Keratinocyte (primary cell): ENCODE measurements at regions not wholly inside any gene's neighbourhood (a gene's known extent, or its start where the extent isn't known, plus 50 kb on each side); places are given as distances from the start of the nearest gene placed in this dataset.

Experiments
- DNase-seq: peaks from one replicate; pipeline ENCODE4 v3.0.0-alpha.2; 2011; ENCODE audit warnings: low read depth, missing footprints, low spot score
- FAIRE-seq: peaks from 2 replicates; lab custom pipeline; 2011; peaks lifted over from hg19 to GRCh38; lab: Jason Lieb, UNC
- H2AFZ ChIP-seq: 2 replicates; pipeline ENCODE4 v1.6.0; 2012; ENCODE audit warnings: low read length, control low read depth, inconsistent platforms; ENCODE audit not compliant: control insufficient read depth
- H3K27ac ChIP-seq: 2 replicates; pipeline ENCODE4 v1.5.1; 2011; ENCODE audit warnings: low read length; ENCODE audit not compliant: control insufficient read depth, insufficient read depth
- H3K27me3 ChIP-seq: 3 replicates; pipeline ENCODE4 v1.6.0; 2011; ENCODE audit warnings: low read length; ENCODE audit not compliant: control insufficient read depth, insufficient read depth; ENCODE audit errors: extremely low read depth
- H3K36me3 ChIP-seq, 2 experiments: 2 replicates in 1 of 2; 3 replicates in 1 of 2; pipeline ENCODE4 v1.5.1; 2011; ENCODE audit warnings: low read length in 2 of 2, mild to moderate bottlenecking in 1 of 2; ENCODE audit not compliant: control insufficient read depth in 2 of 2, insufficient read depth in 2 of 2; ENCODE audit errors: extremely low read depth in 1 of 2
- H3K4me1 ChIP-seq: 3 replicates; pipeline ENCODE4 v1.5.1; 2011; ENCODE audit warnings: low read length; ENCODE audit not compliant: control insufficient read depth, insufficient read depth; ENCODE audit errors: extremely low read depth
- H3K4me2 ChIP-seq: 3 replicates; pipeline ENCODE4 v1.6.0; 2011; ENCODE audit warnings: low read depth, low read length; ENCODE audit not compliant: control insufficient read depth, insufficient read depth; ENCODE audit errors: extremely low read depth
- H3K4me3 ChIP-seq, 3 experiments: fragments of 200-600 bp in 1 of 3; sonication (generic) in 1 of 3; 2 replicates in 2 of 3; 3 replicates in 1 of 3; pipeline ENCODE4 v1.5.1; 2011 to 2016; ENCODE audit warnings: low read length in 3 of 3, mild to moderate bottlenecking in 3 of 3, control low read depth in 2 of 3, inconsistent platforms in 1 of 3, low read depth in 1 of 3, mixed read lengths in 1 of 3, mixed run types in 1 of 3, moderate library complexity in 1 of 3; ENCODE audit not compliant: control insufficient read depth in 2 of 3, insufficient read depth in 2 of 3; ENCODE audit errors: extremely low read depth in 1 of 3
- H3K79me2 ChIP-seq: 2 replicates; pipeline ENCODE4 v1.6.0; 2012; ENCODE audit warnings: low read length; ENCODE audit not compliant: control insufficient read depth, insufficient read depth
- H3K9ac ChIP-seq: 3 replicates; pipeline ENCODE4 v1.6.0; 2011; ENCODE audit warnings: low read length; ENCODE audit not compliant: control insufficient read depth, insufficient read depth; ENCODE audit errors: extremely low read depth
- H3K9me1 ChIP-seq: 3 replicates; pipeline ENCODE4 v1.6.0; 2011; ENCODE audit warnings: low read length; ENCODE audit not compliant: control insufficient read depth, insufficient read depth; ENCODE audit errors: extremely low read depth
- H3K9me3 ChIP-seq: 2 replicates; pipeline ENCODE4 v1.5.1; 2012; ENCODE audit warnings: low read depth, low read length; ENCODE audit not compliant: control insufficient read depth
- H4K20me1 ChIP-seq: 3 replicates; pipeline ENCODE4 v1.6.0; 2011; ENCODE audit warnings: low read length; ENCODE audit not compliant: control insufficient read depth, insufficient read depth; ENCODE audit errors: extremely low read depth
- EZH2 ChIP-seq: IDR thresholded peaks from one replicate; pipeline ENCODE4 v1.6.1; 2012; ENCODE audit warnings: inconsistent platforms, mild to moderate bottlenecking, low read length, moderate library complexity
- dilution Hi-C: fragments of 300-500 bp; cut with MboI; formaldehyde crosslinking; loops from one replicate; pipeline ENCODE4 v1.7.0; 2020; ENCODE audit warnings: low sequenced_read_pairs; ENCODE audit not compliant: extremely low pct_ligation_motif_present
- TF ChIP-seq, protein P1 (sequence below), 3 experiments: IDR thresholded peaks in 1 of 3; conservative IDR thresholded peaks in 1 of 3; optimal IDR thresholded peaks in 1 of 3; 2 replicates in 2 of 3; 3 replicates in 1 of 3; pipeline versions ENCODE3 to v1.5.1; 2011; ENCODE audit warnings: low read length in 3 of 3, mild to moderate bottlenecking in 3 of 3, moderate library complexity in 2 of 3, control low read depth in 1 of 3, inconsistent platforms in 1 of 3; ENCODE audit not compliant: insufficient read depth in 2 of 3; ENCODE audit errors: extremely low read depth in 1 of 3

DNA sequence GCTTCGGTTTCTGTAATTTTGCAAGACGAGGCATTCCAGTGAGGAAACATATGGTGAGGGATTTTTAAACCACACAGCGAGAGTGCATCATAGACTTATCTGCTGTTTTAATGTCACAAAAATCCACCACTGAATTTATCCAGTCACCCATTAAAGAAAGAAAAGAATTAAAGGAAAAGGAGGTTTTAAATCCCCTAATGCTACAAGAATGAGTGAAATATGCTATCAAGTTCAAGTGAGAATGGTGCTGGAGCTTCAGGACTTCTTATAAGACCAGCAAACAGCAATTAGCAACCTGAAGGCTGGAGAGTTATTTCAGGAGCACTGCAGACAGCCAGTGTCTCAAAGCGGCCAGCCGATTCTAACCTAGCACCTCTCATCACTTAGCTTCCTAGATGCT is 439.1 kb upstream of the MGMT start:
- no peaks in the 10 kb centered on the region for H3K36me3 ChIP-seq
- H3K27me3 ChIP-seq, result no peaks in the 10 kb centered on the region
- no peaks in the 10 kb centered on the region for H3K9me3 ChIP-seq
- FAIRE-seq (no peak), DNase-seq (no peak)
- H3K4me3 ChIP-seq, result no peak overlapping the region
- H3K4me2 ChIP-seq, result no peak overlapping the region
- no peaks in the 10 kb centered on the region for H4K20me1 ChIP-seq
- no peak overlapping the region for H3K27ac ChIP-seq
- dilution Hi-C loops, result no loop called here
- no peak overlapping the region for H2AFZ ChIP-seq
- no peaks in the 10 kb centered on the region for H3K4me1 ChIP-seq
- no peaks in the 10 kb centered on the region for H3K79me2 ChIP-seq
- no peak overlapping the region for H3K9ac ChIP-seq
- no peaks in the 10 kb centered on the region for H3K9me1 ChIP-seq
- TF ChIP-seq EZH2, result no peak
- TF ChIP-seq, protein P1, sequence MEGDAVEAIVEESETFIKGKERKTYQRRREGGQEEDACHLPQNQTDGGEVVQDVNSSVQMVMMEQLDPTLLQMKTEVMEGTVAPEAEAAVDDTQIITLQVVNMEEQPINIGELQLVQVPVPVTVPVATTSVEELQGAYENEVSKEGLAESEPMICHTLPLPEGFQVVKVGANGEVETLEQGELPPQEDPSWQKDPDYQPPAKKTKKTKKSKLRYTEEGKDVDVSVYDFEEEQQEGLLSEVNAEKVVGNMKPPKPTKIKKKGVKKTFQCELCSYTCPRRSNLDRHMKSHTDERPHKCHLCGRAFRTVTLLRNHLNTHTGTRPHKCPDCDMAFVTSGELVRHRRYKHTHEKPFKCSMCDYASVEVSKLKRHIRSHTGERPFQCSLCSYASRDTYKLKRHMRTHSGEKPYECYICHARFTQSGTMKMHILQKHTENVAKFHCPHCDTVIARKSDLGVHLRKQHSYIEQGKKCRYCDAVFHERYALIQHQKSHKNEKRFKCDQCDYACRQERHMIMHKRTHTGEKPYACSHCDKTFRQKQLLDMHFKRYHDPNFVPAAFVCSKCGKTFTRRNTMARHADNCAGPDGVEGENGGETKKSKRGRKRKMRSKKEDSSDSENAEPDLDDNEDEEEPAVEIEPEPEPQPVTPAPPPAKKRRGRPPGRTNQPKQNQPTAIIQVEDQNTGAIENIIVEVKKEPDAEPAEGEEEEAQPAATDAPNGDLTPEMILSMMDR (optimal IDR thresholded peaks at IDR 0.05 in 1 of 3, IDR thresholded peaks at IDR 0.05 in 1 of 3, conservative IDR thresholded peaks at IDR 0.05 in 1 of 3; ENCODE audit: extremely low read depth in 1 of 3, insufficient read depth in 2 of 3, low read length in 3 of 3), result no peak

DNA sequence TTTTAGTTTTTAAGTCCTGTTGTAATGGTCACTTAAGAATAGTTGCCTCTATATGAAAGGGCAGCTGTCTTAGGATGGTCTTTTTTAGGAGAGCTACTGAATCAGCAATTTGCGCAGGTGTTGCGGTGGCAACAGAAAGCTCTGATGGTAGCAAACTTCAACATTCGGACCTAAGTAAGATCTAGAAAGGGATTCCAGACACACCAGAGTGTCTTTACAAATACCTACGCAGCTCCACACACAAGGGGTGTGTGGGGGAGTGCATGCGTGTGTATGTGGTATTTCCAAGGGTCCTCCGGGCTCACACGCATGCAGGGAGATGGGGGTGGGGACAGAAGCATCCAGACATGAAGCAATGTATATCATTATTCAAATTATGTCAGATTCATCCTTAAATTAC is 438.6 kb upstream of the MGMT start:
- H4K20me1 ChIP-seq, result no peaks in the 10 kb centered on the region
- H3K27me3 ChIP-seq, result no peaks in the 10 kb centered on the region
- H3K9me3 ChIP-seq, result no peaks in the 10 kb centered on the region
- H3K9me1 ChIP-seq, result no peaks in the 10 kb centered on the region
- no peak overlapping the region for H2AFZ ChIP-seq
- H3K36me3 ChIP-seq, result no peaks in the 10 kb centered on the region
- H3K79me2 ChIP-seq, result no peaks in the 10 kb centered on the region
- no peak overlapping the region for H3K4me2 ChIP-seq
- DNase-seq, result no peak
- no peak overlapping the region for H3K27ac ChIP-seq
- H3K4me1 ChIP-seq, result no peaks in the 10 kb centered on the region
- no peak for FAIRE-seq
- dilution Hi-C loops, result no loop called here
- H3K9ac ChIP-seq, result no peak overlapping the region
- no peak overlapping the region for H3K4me3 ChIP-seq
- TF ChIP-seq, protein P1 (optimal IDR thresholded peaks at IDR 0.05 in 1 of 3, IDR thresholded peaks at IDR 0.05 in 1 of 3, conservative IDR thresholded peaks at IDR 0.05 in 1 of 3; ENCODE audit: extremely low read depth in 1 of 3, insufficient read depth in 2 of 3, low read length in 3 of 3), result no peak
- TF ChIP-seq EZH2, result no peak
